ENCODE measurements at regions not wholly inside any gene's neighbourhood (a gene's known extent, or its start where the extent isn't known, plus 50 kb on each side); places are given as distances from the start of the nearest gene placed in this dataset.

- intact Hi-C loops (cut with micrococcal nuclease; ENCODE audit: unreplicated experiment) (no loop called here), in situ Hi-C loops (cut with HindIII; ENCODE audit: extremely low pct_ligation_motif_present, low pct_unique_long_range_greater_than_20kb) (no loop called here)
- TF ChIP-seq ZNF782 (CRISPR knock-in tag; IDR thresholded peaks at IDR 0.05; ENCODE audit: borderline replicate concordance) (no peak), TBP (CRISPR knock-in tag; IDR thresholded peaks at IDR 0.05) (no peak), DNMT1 (CRISPR knock-in tag; IDR thresholded peaks at IDR 0.05) (no peak), ZNF331 (CRISPR knock-in tag; IDR thresholded peaks at IDR 0.05) (no peak), ZNF546 (CRISPR knock-in tag; conservative IDR thresholded peaks at IDR 0.05) (no peak), SNAPC2 (CRISPR knock-in tag; IDR thresholded peaks at IDR 0.05) (no peak)
- ATAC-seq, result no peak
- WGBS (ENCODE audit: low lambda C conversion rate), result 5% methylated on average over 6 of the region's 6 CpGs
- Histone ChIP-seq H3K79me2 (ENCODE audit: insufficient read depth, low read length) (no peaks in the 10 kb centered on the region), H3K4me3 (replicated peaks in 1 of 3; ENCODE audit: insufficient read depth in 1 of 3, low read depth in 2 of 3, low read length in 3 of 3) (no peak overlapping the region), H3K4me2 (ENCODE audit: low read depth, low read length) (no peak overlapping the region), H3K27ac (ENCODE audit: extremely low read length, insufficient read depth, low read length) (no peak overlapping the region), H3K27me3 (ENCODE audit: control insufficient read depth in 1 of 2, insufficient read depth in 2 of 2, low read length in 2 of 2) (peaks cover 3 to 20% of the 10 kb centered on the region in 2 experiments; a peak in 3 of 5 replicates), H3K36me3 (replicated peaks in 1 of 2; ENCODE audit: control insufficient read depth in 1 of 2, insufficient read depth in 2 of 2, low read length in 2 of 2) (no peaks in the 10 kb centered on the region), H3K9ac (ENCODE audit: insufficient read depth, low read depth, low read length) (no peak overlapping the region), H2AFZ (ENCODE audit: low read length) (no peak overlapping the region), H3K4me1 (ENCODE audit: insufficient read depth, low read length) (no peaks in the 10 kb centered on the region), H4K20me1 (ENCODE audit: insufficient read depth, low read length) (no peaks in the 10 kb centered on the region), H3K9me3 (ENCODE audit: low read length) (no peaks in the 10 kb centered on the region)
- no peak for FAIRE-seq
- ChIA-PET POLR2A (no interaction called here), CTCF (ENCODE audit: low intra/inter-chr PET ratio, low total read pairs) (no interaction called here)
- no peak for DNase-seq (ENCODE audit: low spot score)
- no TSS peak for BruUV-seq (replicated peaks)
Observed at GRCh38 chr18:78136986-78137385, 842.6 kb upstream of the SALL3 start.

GRCh38 chr18:78138983-78139496 lies 840.6 kb upstream of the SALL3 start:
- peaks cover 3 to 20% of the 10 kb centered on the region in 2 experiments; a peak in 3 of 5 replicates for H3K27me3 ChIP-seq (ENCODE audit: control insufficient read depth in 1 of 2, insufficient read depth in 2 of 2, low read length in 2 of 2)
- H4K20me1 ChIP-seq (ENCODE audit: insufficient read depth, low read length), result no peaks in the 10 kb centered on the region
- ChIA-PET POLR2A (no interaction called here), CTCF (ENCODE audit: low intra/inter-chr PET ratio, low total read pairs) (no interaction called here)
- H3K9ac ChIP-seq (ENCODE audit: insufficient read depth, low read depth, low read length), result no peak overlapping the region
- no peak overlapping the region for H3K4me3 ChIP-seq (replicated peaks in 1 of 3; ENCODE audit: insufficient read depth in 1 of 3, low read depth in 2 of 3, low read length in 3 of 3)
- no peak overlapping the region for H2AFZ ChIP-seq (ENCODE audit: low read length)
- FAIRE-seq (no peak), DNase-seq (ENCODE audit: low spot score) (no peak), ATAC-seq (no peak)
- no peaks in the 10 kb centered on the region for H3K9me3 ChIP-seq (ENCODE audit: low read length)
- H3K4me2 ChIP-seq (ENCODE audit: low read depth, low read length), result no peak overlapping the region
- H3K79me2 ChIP-seq (ENCODE audit: insufficient read depth, low read length), result no peaks in the 10 kb centered on the region
- intact Hi-C loops (cut with micrococcal nuclease; ENCODE audit: unreplicated experiment), result no loop called here
- no peaks in the 10 kb centered on the region for H3K4me1 ChIP-seq (ENCODE audit: insufficient read depth, low read length)
- no peak for TF ChIP-seq ZNF546 (CRISPR knock-in tag; conservative IDR thresholded peaks at IDR 0.05)
- no peak for TF ChIP-seq JUN (CRISPR knock-in tag; IDR thresholded peaks at IDR 0.05)
- TF ChIP-seq MZF1 (CRISPR knock-in tag; IDR thresholded peaks at IDR 0.05; ENCODE audit: borderline replicate concordance), result no peak
- TF ChIP-seq BRD4 (CRISPR knock-in tag; IDR thresholded peaks at IDR 0.05), result no peak
- TF ChIP-seq SATB2 (CRISPR knock-in tag; IDR thresholded peaks at IDR 0.05), result no peak
- no peak for TF ChIP-seq ARNT (IDR thresholded peaks at IDR 0.05)
- TF ChIP-seq ZNF713 (CRISPR knock-in tag; IDR thresholded peaks at IDR 0.05), result no peak
- no peak for TF ChIP-seq HIVEP1 (CRISPR knock-in tag; IDR thresholded peaks at IDR 0.05)
- TF ChIP-seq NFRKB (IDR thresholded peaks at IDR 0.05), result no peak
- no peak for TF ChIP-seq NR2F2 (IDR thresholded peaks at IDR 0.05; ENCODE audit: borderline replicate concordance, low read depth)
- in situ Hi-C loops (cut with HindIII; ENCODE audit: extremely low pct_ligation_motif_present, low pct_unique_long_range_greater_than_20kb), result no loop called here
- BruUV-seq (replicated peaks), result no TSS peak
- H3K36me3 ChIP-seq (replicated peaks in 1 of 2; ENCODE audit: control insufficient read depth in 1 of 2, insufficient read depth in 2 of 2, low read length in 2 of 2), result no peaks in the 10 kb centered on the region
- H3K27ac ChIP-seq (ENCODE audit: extremely low read length, insufficient read depth, low read length), result no peak overlapping the region
- 29% methylated on average over 10 of the region's 11 CpGs for WGBS (ENCODE audit: low lambda C conversion rate)

Measured in HepG2 (cell line).